DMS79 treated with DMSO at 0.1 percent for 48 hours (cell line): ENCODE measurements at regions not wholly inside any gene's neighbourhood (a gene's known extent, or its start where the extent isn't known, plus 50 kb on each side); places are given as distances from the start of the nearest gene placed in this dataset.

Experiments used
- DNase-seq: peaks from one replicate; lab custom pipeline; 2025; lab: John Stamatoyannopoulos, UW

DNA sequence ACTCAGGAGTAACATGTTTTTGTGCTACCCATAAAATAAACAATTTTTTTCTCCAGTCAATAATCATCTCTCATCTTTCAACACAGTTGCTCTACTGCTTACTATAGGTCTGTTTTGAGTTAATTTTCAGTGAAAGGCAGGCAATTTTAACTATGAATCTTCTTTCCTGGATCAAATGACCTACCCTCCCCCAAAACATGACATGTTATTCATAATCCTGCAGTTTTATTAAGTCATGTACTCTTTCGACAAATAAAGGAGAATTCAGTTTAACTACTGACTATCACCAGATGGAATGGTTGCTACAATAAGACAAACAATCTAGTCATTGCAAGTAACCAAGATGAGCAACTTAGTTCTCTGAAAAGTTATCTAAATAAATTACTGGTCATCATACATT lies 106.0 kb upstream of the FAR2 start:
- no peak for DNase-seq

DNA sequence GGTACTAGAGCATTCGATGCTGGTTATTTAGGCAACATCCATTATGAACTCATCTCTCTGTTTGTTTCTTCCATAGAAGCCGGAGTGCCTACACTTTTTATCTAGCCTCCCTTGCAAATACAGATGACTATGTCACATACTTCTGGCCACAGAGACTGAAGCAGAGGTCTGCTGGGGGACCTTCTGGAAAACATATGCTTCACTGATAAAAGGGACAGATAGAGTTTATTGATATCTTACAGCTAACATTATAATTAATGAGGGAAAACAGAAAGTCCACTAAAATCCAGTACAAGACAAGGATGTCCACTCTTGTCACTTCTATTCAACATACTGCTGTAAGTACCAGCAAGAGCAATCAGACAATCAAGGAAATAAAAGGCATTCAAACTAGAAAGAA lies 104.3 kb upstream of the FAR2 start:
- no peak for DNase-seq

DNA sequence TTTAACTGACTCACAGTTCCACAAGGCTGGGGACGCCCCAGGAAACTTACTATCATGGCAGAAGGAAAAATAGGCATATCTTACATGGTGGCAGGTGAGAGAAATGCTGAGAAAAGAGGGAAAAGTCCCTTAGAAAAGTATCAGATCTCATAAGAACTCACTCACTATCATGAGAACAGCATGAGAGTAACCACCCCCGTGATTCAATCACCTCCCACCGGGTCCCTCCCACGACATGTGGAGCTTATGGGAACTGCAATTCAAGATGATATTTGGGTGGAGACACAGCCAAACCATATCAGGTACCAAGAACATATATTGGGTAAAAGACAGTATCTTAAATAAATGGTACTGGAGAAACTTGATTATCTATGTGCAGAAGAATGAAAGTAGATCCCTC lies 100.3 kb upstream of the FAR2 start:
- no peak for DNase-seq

DNA sequence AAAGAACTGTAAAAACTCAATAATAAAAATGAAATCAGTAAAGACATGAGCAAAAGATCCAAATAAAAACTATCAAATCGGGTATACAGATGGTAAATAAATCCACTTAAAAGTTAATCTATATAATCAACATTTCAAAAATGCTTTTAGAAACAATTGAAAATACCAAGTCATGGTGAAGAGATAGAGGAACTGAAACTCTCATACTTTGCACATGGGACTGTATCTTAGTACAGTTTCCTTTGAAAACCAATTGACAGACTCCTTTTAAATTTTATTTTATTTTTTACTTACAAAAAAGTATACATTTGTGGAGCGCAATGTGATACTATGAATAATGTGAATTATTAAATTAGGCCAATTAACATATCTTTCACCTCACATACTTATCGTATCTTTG lies 98.6 kb upstream of the FAR2 start:
- no peak for DNase-seq

DNA sequence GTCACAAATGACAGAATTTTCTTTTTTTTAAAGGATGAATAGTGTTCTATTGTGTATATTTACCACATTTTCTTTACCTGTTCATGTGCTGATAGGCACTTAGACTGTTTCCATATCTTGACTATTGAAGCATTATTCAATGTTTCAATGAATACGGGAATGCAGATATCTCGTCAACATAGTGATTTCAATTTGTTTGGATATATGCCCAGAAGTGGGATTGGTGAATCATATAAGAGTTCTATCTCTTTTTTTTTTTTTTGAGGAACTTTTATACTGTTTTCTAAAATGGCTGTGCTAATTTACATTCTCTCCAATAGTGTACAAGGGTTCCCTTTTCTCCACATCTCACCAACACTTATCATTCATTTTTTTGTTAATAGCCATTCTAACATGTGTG lies 97.9 kb upstream of the FAR2 start:
- no peak for DNase-seq

DNA sequence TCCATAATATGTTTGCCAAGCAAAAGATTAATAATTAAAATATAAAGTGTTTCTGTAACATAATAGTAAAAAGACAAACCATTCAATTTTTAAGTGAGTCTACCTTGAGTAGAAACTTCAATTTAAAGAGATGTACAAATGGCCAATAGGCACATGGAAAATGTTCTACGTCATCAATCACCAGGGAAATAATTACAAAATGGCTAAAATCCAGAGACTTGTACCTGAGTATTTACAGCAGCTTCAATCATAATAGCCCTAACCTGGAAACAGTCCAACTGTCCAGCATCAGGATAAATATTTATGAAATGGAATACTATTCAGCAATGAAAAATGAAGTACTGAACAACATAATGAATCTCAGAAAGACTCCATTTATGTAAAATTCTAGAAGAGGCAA lies 95.5 kb upstream of the FAR2 start:
- DNase-seq: no peak

DNA sequence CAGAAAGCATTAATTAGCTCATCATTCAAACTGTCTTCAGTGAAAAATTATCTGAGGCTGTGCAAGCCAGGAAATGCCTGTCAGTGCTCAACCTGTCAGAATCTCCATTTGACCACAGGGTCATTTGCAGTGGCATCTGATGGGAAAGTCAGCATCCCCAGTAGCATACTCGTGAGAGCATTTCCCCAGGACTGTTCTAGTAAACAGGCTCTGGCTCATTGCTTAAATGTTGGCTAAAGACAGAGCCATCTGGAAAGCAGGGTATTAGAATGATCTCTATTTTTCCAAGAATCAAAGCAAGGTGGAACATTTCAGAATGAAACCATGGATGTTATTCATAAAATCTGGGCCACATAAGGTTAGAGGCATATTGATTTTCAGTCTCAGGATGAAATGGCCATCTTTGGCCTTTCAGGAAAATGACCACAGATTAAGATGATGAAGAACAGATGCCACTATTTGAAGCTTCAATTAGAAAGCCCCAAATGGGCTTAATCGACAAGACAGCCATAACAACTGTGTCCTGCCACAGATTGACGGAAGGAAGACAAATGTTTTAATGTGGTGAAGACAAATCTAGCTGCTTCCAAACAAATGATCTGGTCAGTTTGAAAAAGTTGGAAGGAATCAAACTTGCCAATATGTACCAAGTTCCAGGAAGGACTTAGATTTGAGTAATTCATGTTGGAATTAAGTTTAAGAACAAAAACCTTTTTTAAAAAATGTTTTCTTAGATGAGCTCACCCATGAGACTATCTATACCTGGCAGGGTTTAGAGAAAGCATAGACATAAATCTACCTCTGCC lies 94.0 kb upstream of the FAR2 start:
- no peak for DNase-seq

DNA sequence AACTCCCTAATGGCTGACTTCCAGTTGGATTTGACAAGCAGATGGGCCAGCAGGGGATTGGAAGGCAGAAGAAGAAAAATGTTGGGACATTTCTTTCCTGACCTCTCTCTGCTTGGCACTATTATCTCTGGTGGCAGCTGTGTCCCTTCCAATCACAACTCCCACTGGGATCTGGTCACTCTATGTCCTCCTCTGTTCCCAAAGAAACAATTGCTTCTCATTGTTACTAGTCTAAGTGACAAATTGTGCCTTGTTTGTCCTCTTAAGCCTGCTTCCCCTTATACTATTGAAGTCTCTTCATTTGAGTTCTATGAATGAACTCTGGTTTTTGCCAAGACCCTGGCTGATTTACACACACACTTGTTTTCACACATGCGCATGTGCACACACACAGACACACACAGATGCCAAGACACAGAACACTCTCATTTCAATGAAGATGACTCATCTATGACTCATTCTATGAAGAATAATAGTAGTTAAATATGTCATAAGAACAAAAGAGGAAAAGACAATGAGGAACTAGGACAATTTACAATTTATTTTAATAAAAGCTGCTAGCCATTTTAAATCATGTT lies 83.0 kb upstream of the FAR2 start:
- DNase-seq: no peak

DNA sequence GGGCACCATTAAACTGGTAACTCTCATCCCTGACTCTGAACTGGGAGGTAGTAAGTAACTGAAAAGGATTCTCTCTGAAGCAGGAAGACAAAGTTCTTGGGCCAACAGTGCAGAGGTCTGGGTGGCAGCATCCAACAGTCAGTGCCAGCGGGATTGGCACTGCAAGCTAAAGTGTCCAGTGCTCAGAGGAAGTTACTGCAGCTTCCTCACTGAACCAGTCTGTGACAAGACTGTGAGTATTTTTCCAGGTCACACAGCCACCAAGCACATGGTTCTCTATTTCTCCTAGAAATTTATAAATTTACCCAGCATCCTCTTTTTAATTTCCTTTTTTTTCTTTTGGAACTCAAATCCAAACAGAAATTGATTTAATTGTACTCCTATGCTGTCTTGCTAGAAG lies 81.6 kb upstream of the FAR2 start:
- DNase-seq: no peak

DNA sequence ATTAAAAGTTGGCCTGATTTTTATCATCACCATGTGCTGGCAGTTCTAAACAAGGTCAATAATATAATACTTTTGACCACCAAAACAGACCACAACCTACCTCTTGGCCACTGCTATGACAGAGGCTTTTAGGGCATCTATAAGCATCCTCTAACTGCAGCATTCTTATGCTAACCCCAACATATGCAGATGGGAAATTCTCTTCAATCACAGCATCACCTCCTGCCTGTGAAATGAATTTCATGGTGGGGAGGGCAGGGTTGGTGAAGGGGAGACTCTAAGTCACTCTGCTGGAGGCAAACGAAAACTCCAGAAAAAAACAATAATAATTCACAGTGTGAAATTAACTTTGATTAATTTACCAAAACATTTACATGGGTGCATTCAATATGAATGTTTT lies 78.8 kb upstream of the FAR2 start:
- no peak for DNase-seq

DNA sequence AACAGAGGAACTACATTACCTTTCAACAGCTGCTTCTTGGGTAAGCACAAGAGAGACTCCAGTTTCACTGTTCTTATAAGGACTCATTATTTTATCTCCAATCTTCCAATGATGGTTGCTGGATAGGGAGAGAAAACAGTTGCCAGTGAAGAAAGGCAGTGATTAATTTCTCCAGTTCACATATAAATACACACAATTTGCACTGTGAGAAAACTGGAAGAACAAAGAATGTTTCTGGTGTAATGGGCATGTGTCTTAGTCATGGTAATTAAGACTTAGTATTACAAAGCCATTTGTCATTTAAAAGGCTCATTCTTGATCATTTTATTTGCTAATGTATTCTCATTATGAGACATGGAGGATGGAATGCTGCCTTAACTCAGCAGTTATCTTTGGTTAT lies 78.0 kb upstream of the FAR2 start:
- DNase-seq: no peak

DNA sequence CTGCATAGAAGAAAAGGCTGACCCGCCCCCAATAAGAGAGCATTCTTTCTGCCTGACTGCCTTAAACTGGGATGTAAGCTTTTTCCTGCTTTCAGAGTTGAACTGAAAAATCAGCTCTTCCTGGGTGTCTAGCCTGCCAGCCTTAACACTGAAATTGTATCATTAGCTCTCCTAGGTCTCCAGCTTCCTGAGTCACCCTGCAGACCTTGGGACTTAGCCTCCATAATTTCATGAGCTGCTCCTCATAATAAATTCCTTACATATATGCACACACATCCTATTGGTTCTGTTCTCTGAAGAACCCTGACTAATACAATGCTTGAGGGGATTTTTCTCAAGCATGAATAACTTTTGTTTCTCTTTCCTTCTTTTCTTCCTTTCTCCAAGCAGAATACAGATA lies 76.4 kb upstream of the FAR2 start:
- DNase-seq: no peak

DNA sequence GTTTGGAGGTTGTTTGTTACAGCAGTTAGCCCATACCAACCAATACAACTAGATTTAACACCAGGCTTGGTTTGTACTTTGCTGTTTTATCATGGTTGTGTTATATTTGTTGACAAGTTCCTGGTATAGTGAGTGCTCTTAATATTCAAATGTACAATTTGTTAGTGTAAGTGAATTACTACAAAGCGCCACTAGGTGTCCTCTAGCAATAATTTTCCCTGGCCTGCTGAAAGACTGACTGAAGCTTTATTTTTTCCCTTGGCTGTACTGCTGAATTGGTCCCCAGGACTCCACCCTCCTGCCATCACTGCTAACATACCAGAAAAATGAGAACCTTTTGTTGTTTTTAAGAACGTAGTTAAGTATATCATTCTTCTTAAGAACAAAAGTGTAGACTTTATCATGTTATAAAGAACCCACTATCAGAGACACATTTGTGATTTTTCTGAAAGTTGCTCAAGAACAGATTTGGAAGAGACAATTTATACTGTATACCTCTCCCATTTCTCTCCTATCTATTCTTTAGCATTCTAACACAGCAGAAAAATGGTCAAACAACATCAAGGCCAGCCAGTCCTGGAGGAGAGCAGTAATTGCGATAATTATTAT lies 75.3 kb upstream of the FAR2 start:
- DNase-seq: peak; percentile 18

DNA sequence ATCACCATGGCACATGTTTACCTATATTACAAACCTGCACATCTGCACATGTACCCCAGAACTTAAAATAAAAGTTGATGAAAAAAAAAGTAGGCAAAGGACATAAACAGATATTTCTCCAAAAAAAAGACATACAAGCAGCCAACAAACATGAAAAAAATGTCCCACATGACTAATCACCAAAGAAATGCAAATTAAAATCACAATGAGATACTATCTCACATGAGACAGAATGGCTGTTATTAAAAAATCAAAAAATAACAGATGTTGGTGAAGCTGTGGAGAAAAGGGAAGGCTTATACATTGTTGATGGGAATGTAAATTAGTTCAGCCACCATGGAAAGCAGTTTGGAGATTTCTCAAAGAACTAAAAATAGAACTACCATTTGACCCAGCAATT lies 68.0 kb upstream of the FAR2 start:
- no peak for DNase-seq

DNA sequence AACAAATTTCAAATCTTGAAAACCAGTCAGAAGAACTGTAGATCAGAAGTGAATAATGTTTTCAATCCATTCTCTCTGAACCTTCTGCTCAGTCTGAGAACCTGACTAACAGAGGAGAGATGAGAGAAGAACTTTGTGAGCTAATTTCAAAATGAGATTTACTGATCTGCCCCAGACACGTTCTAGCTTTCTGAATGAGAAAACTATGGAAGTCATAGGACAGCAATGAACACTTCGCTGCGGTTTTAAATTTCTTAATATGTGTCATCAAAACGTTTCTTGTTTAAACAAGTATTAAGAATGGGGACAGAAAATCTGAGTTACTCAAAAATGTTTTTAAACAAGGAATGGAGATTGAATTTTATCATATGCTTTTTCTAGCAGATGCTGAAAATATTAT lies 66.6 kb upstream of the FAR2 start:
- DNase-seq: no peak

DNA sequence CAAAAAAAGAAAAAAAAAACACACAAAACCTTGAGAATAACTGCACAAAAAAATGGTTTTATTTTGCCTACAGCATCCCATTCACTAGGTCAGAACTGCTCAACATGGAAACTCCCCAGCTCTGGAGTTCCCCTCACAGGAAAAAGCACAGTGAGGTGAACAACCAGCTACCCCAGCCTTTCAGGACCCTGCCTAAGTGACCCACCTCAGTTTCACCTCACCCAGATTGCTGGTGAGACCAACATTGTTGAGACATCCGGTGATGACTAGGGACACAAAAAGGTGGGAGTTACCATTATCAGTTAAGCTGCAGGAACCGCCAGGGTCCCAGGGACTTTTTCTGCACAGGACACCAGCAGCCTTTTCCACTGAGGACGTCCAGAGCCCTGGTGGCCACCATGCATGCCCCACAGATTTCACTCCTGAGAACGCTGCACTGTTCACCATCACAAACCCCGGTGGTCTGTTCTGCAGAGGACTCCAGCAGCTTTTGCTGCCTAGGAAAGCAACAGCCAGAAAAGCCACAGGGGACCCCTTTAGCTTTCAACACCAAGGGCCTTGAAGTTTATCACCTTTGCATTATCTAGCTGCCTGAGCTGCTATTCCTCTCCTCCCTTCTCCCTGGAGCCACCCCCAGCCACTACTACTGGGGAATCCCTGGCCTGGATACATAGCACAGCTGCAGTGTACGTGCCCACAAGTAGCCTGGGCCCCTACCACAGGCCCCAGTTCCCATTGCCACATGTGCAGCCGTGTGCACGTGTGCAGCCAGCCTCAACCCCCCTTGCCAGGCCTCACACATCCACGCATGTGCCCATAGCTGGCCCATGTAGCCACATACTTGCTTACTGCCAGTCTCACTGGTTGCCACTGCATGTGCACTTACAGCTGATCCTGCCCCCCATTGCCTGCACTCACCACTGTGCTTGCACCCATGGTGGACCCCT lies 62.5 kb upstream of the FAR2 start:
- DNase-seq: no peak

DNA sequence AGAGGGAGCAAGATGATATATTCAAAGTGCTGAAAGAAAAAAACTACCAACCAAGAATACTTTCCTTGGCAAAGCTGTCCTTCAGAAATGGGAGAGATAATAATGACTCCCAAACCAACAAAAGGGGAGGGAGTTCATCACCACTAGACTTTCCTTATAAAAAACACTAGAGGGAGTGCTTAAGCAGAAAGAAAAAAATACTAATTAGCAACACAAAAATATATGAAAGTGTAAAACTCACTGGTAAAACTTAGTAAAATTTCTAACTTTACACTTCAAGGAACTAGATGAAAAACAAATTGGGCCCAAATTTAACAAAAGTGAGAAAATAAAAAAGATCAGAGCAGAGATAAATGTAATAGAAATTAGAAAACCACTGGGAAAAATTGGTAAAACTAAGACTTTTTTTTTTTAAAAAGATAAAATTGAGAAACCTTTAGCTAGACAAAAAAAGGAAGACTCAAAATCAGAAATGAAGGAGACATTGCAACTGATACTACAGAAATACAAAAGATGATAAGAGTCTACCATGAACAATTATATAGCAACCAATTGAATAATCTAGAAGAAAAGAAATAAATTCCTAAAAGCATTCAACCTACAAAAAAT lies 60.4 kb upstream of the FAR2 start:
- no peak for DNase-seq
